22Rv1 (cell line): ENCODE measurements at regions not wholly inside any gene's neighbourhood (a gene's known extent, or its start where the extent isn't known, plus 50 kb on each side); places are given as distances from the start of the nearest gene placed in this dataset.

ENCODE experiments used
- H3K27ac ChIP-seq: fragments of 450-650 bp; 2 replicates; pipeline ENCODE4 v1.5.1; 2017
- CTCF ChIP-seq: fragments of 450-650 bp; IDR thresholded peaks from 2 replicates; pipeline ENCODE4 v1.5.1; 2017; ENCODE audit warnings: mild to moderate bottlenecking
- ZFX ChIP-seq: fragments of 450-650 bp; IDR thresholded peaks from 2 replicates; pipeline ENCODE4 v1.6.1; 2017; ENCODE audit warnings: antibody characterized with exemption, borderline replicate concordance

DNA sequence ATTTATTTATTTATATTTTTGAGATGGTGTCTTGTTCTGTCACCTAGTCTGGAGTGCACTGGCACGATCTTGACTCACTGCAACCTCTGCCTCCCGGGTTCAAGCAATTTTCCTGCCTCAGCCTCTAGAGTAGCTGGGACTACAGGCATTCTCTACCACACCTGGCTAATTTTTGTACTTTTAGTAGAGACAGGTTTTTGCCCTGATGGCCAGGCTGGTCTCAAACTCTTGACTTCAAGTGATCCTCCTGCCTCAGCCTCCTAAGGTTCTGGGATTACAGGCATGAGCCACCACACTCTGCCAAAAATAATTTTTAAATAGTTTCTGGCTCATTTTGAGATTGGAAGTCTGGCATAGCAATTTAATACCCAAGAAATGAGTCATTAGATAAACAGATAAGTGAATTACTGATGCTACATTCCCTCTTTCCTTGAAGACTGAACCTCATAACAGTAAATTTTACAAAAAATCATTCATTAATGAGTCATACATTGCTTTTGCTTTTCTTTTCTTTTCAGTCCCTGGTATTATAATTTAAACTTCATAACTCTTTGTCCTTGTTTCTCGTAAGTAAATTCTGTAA lies 881.6 kb upstream of the PIK3C3 start:
- TF ChIP-seq ZFX (no peak), CTCF (no peak)
- H3K27ac ChIP-seq: no peak overlapping the region

DNA sequence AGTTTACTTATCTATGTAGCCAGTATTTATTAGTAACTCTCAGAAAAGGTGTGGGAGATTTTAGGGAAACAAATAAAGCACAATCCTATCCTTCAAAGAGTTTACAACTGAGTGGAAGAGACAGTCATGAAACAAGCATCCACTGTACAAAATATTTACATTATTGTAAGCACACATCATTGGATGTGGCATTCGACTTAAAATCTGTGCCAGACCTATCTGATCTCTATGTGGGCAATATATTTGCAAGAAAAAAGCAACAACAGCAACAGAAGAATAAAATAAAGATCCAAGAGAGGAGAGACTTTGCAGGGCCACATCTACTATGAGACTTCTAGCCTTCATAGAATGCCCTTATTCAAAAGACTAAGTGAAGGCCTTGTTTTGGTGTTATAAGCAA lies 882.1 kb upstream of the PIK3C3 start:
- no peak overlapping the region for H3K27ac ChIP-seq
- no peak for TF ChIP-seq CTCF

DNA sequence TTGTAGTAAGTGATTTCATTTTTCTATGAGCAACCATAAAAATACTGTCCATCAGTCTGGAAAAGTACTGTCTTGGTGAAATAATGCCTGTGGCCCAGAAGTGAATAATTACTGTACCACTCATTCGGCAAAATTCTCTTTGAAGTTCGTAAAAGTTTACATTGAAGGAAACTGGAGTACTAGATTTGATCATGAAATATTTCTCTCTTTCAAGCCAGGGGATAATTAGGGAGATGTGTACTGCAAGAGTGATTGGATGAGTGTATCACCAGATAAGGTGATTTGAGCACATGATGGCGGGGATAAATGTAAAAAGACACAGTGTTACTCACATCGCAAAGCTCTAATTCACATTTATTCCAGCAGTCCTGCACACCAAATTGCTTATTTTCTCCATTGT lies 883.2 kb upstream of the PIK3C3 start:
- TF ChIP-seq CTCF (no peak), ZFX (no peak)
- no peak overlapping the region for H3K27ac ChIP-seq

GRCh38 chr18:41069167-41069566 lies 885.9 kb upstream of the PIK3C3 start:
- no peak overlapping the region for H3K27ac ChIP-seq
- TF ChIP-seq CTCF: no peak
- no peak for TF ChIP-seq ZFX

DNA sequence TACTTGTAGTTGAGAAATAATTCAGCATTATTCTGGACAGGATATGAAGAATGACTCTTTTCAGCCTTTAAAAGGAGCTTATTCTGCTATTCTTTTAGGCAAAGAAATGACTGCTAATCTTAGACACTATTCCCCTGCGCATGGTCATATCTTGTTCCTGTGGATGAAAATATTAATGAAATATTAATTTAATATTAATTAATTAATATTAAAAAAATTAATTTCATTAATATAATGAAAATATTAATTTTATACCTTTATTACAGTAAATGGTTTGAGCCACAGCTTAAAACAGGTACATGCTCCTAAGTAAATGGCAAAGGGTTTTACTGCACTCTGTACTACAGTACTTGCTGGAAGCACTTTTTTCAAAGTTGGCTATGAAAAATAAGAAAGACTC lies 890.1 kb upstream of the PIK3C3 start:
- no peak for TF ChIP-seq CTCF
- TF ChIP-seq ZFX: no peak

DNA sequence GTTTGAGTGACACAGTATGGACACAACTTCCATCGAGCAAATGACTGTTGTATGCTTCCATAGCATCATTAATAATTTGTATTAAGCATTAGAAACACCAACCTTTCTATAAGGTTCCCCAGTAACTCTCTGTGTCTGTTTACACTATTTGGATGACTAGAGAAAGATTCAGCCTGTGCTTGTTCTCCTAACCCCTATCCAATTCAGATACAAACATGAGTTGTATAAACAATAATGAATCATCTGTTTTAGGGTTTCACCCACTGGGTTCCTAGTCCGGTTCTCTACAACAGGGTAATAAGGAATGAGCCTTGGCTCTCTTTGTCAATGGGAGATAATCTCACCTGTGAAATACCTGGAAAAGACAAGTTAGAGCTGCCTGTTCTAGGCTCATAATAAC lies 894.1 kb upstream of the PIK3C3 start:
- TF ChIP-seq ZFX (no peak), CTCF (no peak)
- H3K27ac ChIP-seq: no peak overlapping the region

More for the DNA sequence above, 890.1 kb upstream of the PIK3C3 start:
- no peak overlapping the region for H3K27ac ChIP-seq

DNA sequence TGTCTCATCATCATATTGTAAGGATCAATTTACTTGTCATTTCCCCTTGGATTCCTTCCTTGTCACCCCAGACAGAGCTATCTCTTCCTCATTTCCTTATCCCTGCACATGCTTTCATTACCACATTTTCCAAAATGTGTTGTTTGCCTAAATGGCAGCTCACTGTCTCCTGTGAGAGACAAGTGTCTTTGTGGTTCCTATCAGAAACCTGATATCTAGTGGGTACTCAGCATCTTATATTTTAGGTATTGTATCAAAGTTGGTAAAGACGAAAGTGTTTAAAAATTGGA lies 896.0 kb upstream of the PIK3C3 start:
- TF ChIP-seq ZFX: no peak
- TF ChIP-seq CTCF: no peak
- no peak overlapping the region for H3K27ac ChIP-seq
